H1 (cell line): ENCODE measurements at regions not wholly inside any gene's neighbourhood (a gene's known extent, or its start where the extent isn't known, plus 50 kb on each side); places are given as distances from the start of the nearest gene placed in this dataset.

Experiments used
- CTCF ChIA-PET: fragments of 300-600 bp; sonication (Branson Sonifier 250); formaldehyde crosslinking; loops from one replicate; lab custom pipeline; 2021; ENCODE audit not compliant: partially characterized antibody; lab: Charles Lee
- POLR2A ChIA-PET: fragments of 300-600 bp; sonication (Branson Sonifier 250); formaldehyde crosslinking; loops from one replicate; lab custom pipeline; 2021; ENCODE audit warnings: inconsistent platforms; ENCODE audit not compliant: partially characterized antibody; lab: Charles Lee
- DNase-seq, 2 experiments: peaks; one replicate each; pipeline versions ENCODE4 v3.0.0 to v3.0.0-alpha.2; 2010 to 2022; ENCODE audit warnings: low spot score in 2 of 2, low read depth in 1 of 2, mixed read lengths in 1 of 2
- FAIRE-seq: peaks from 2 replicates; lab custom pipeline; 2011; peaks lifted over from hg19 to GRCh38; lab: Jason Lieb, UNC
- H2AFZ ChIP-seq: 2 replicates; pipeline ENCODE4 v1.8.1; 2012; ENCODE audit warnings: low read length, inconsistent platforms
- H2AK5ac ChIP-seq: 2 replicates; pipeline ENCODE4 v1.6.1; 2013; ENCODE audit warnings: low read depth, low read length
- H2BK120ac ChIP-seq: replicated peaks from 2 replicates; pipeline ENCODE3; 2013; ENCODE audit warnings: low read depth, low read length, inconsistent platforms
- H2BK12ac ChIP-seq: 2 replicates; pipeline ENCODE4 v1.6.1; 2013; ENCODE audit warnings: low read depth, low read length
- H2BK15ac ChIP-seq: 2 replicates; pipeline ENCODE4 v1.6.1; 2013; ENCODE audit warnings: low read length
- H2BK20ac ChIP-seq: 2 replicates; pipeline ENCODE4 v1.6.1; 2013; ENCODE audit warnings: low read length
- H2BK5ac ChIP-seq: 2 replicates; pipeline ENCODE4 v1.6.1; 2013; ENCODE audit warnings: low read depth, low read length
- H3K14ac ChIP-seq: 2 replicates; pipeline ENCODE4 v1.6.1; 2013; ENCODE audit warnings: inconsistent platforms; ENCODE audit not compliant: insufficient read length
- H3K18ac ChIP-seq: 2 replicates; pipeline ENCODE4 v1.6.1; 2013; ENCODE audit warnings: low read length; ENCODE audit errors: extremely low read depth
- H3K23ac ChIP-seq: 2 replicates; pipeline ENCODE4 v1.6.1; 2013; ENCODE audit warnings: inconsistent platforms; ENCODE audit not compliant: insufficient read length
- H3K23me2 ChIP-seq: 2 replicates; pipeline ENCODE4 v1.6.1; 2013; ENCODE audit warnings: low read depth, low read length
- H3K27ac ChIP-seq: 2 replicates; pipeline ENCODE4 v1.6.1; 2011; ENCODE audit warnings: low read depth, low read length, inconsistent platforms
- H3K27me3 ChIP-seq, 4 experiments: replicated peaks in 1 of 4; 1 replicate in 1 of 4; 2 replicates in 3 of 4; pipeline versions ENCODE4 v1.6.1 to v1.8.1; 2011 to 2013; ENCODE audit warnings: low read length in 3 of 4, mild to moderate bottlenecking in 3 of 4, inconsistent platforms in 2 of 4, mixed read lengths in 2 of 4, moderate library complexity in 1 of 4; ENCODE audit not compliant: control insufficient read depth in 3 of 4, insufficient read depth in 3 of 4; ENCODE audit errors: extremely low read depth in 1 of 4
- H3K36me3 ChIP-seq, 4 experiments: 2 replicates each; pipeline versions ENCODE4 v1.6.1 to v1.8.1; 2011 to 2013; ENCODE audit warnings: mild to moderate bottlenecking in 4 of 4, low read length in 3 of 4, moderate library complexity in 2 of 4, control low read depth in 1 of 4, inconsistent platforms in 1 of 4; ENCODE audit not compliant: insufficient read depth in 4 of 4, control insufficient read depth in 2 of 4
- H3K4ac ChIP-seq: replicated peaks from 2 replicates; pipeline ENCODE3; 2013; ENCODE audit warnings: low read length, low read depth, mixed read lengths, inconsistent platforms; ENCODE audit not compliant: insufficient read length
- H3K4me1 ChIP-seq, 4 experiments: replicated peaks in 1 of 4; 1 replicate in 1 of 4; 2 replicates in 3 of 4; pipeline versions ENCODE4 v1.6.1 to v1.8.1; 2011 to 2013; ENCODE audit warnings: low read length in 3 of 4, inconsistent platforms in 2 of 4, mixed read lengths in 1 of 4; ENCODE audit not compliant: insufficient read depth in 4 of 4, control insufficient read depth in 3 of 4
- H3K4me2 ChIP-seq, 2 experiments: 2 replicates each; pipeline versions ENCODE4 v1.6.1 to v1.8.1; 2011 to 2013; ENCODE audit warnings: low read depth in 2 of 2, low read length in 2 of 2, control low read depth in 1 of 2, inconsistent platforms in 1 of 2, mild to moderate bottlenecking in 1 of 2; ENCODE audit not compliant: insufficient read depth in 1 of 2
- H3K4me3 ChIP-seq, 4 experiments: fragments of 200-600, 300-600 bp in 1 of 4; sonication (generic), shearing (Covaris generic), sonication (Bioruptor Twin) in 1 of 4; 2 replicates each; pipeline versions ENCODE4 v1.5.1 to v1.8.1; 2011 to 2016; ENCODE audit warnings: low read length in 4 of 4, low read depth in 3 of 4, control low read depth in 2 of 4, inconsistent platforms in 2 of 4, mild to moderate bottlenecking in 2 of 4, mixed read lengths in 1 of 4, moderate library complexity in 1 of 4; ENCODE audit not compliant: insufficient read depth in 2 of 4; ENCODE audit errors: extremely low read depth in 1 of 4
- H3K56ac ChIP-seq: replicated peaks from 2 replicates; pipeline ENCODE3; 2013; ENCODE audit warnings: low read depth, mild to moderate bottlenecking, mixed read lengths, low read length, inconsistent platforms; ENCODE audit not compliant: insufficient read length
- H3K79me1 ChIP-seq: 2 replicates; pipeline ENCODE4 v1.6.1; 2013; ENCODE audit warnings: low read depth, low read length, control low read depth
- H3K79me2 ChIP-seq, 2 experiments: 2 replicates each; pipeline versions ENCODE4 v1.6.1 to v1.8.1; 2012 to 2013; ENCODE audit warnings: low read length in 2 of 2, mild to moderate bottlenecking in 2 of 2, inconsistent platforms in 1 of 2; ENCODE audit not compliant: insufficient read depth in 2 of 2, control insufficient read depth in 1 of 2
- H3K9ac ChIP-seq, 4 experiments: replicated peaks in 1 of 4; 1 replicate in 1 of 4; 2 replicates in 3 of 4; pipeline versions ENCODE4 v1.6.1 to v1.8.1; 2011 to 2013; ENCODE audit warnings: low read depth in 3 of 4, low read length in 3 of 4, control low read depth in 2 of 4, mild to moderate bottlenecking in 2 of 4, moderate library complexity in 2 of 4, inconsistent platforms in 1 of 4; ENCODE audit errors: extremely low read depth in 1 of 4
- H3K9me3 ChIP-seq, 2 experiments: 2 replicates each; pipeline versions ENCODE4 v1.6.1 to v1.8.1; 2012 to 2013; ENCODE audit warnings: mild to moderate bottlenecking in 2 of 2, moderate library complexity in 2 of 2, control low read depth in 1 of 2, inconsistent platforms in 1 of 2, low read depth in 1 of 2, low read length in 1 of 2, mixed read lengths in 1 of 2; ENCODE audit not compliant: insufficient read depth in 2 of 2
- H4K20me1 ChIP-seq, 2 experiments: replicated peaks in 1 of 2; 2 replicates each; pipeline versions ENCODE3 to v1.8.1; 2011 to 2013; ENCODE audit warnings: inconsistent platforms in 2 of 2, low read length in 2 of 2, mild to moderate bottlenecking in 1 of 2; ENCODE audit not compliant: insufficient read depth in 2 of 2, control insufficient read depth in 1 of 2
- H4K5ac ChIP-seq: 2 replicates; pipeline ENCODE4 v1.6.1; 2013; ENCODE audit warnings: low read length, low read depth, mixed read lengths, inconsistent platforms; ENCODE audit not compliant: insufficient read length
- H4K8ac ChIP-seq: 2 replicates; pipeline ENCODE4 v1.8.0; 2013; ENCODE audit warnings: mild to moderate bottlenecking, moderate library complexity, low read length, inconsistent platforms; ENCODE audit not compliant: insufficient read depth; ENCODE audit errors: extremely low read depth
- H4K91ac ChIP-seq: replicated peaks from 2 replicates; pipeline ENCODE3; 2013; ENCODE audit warnings: low read length, mixed read lengths, inconsistent platforms; ENCODE audit not compliant: insufficient read length
- BACH1 ChIP-seq: IDR thresholded peaks from 2 replicates; pipeline ENCODE4 v1.6.1; 2012; ENCODE audit warnings: low read length, improper control_type of control experiment
- BRCA1 ChIP-seq: IDR thresholded peaks from 2 replicates; pipeline ENCODE4 v1.6.1; 2012; ENCODE audit warnings: low read depth, low read length, improper control_type of control experiment
- CHD2 ChIP-seq: IDR thresholded peaks from 2 replicates; pipeline ENCODE4 v1.6.1; 2012; ENCODE audit warnings: low read length, improper control_type of control experiment
- EGR1 ChIP-seq: IDR thresholded peaks from 2 replicates; pipeline ENCODE4 v1.6.1; 2011; ENCODE audit warnings: low read depth, low read length, borderline replicate concordance
- HDAC2 ChIP-seq, 2 experiments: fragments of 300-600 bp in 1 of 2; sonication (generic) in 1 of 2; IDR thresholded peaks; 2 replicates each; pipeline ENCODE4 v1.6.1; 2011 to 2012; ENCODE audit warnings: low read depth in 2 of 2, low read length in 2 of 2, mild to moderate bottlenecking in 2 of 2, moderate library complexity in 2 of 2, borderline replicate concordance in 1 of 2, inconsistent platforms in 1 of 2
- JUN ChIP-seq: IDR thresholded peaks from 2 replicates; pipeline ENCODE4 v1.6.1; 2011; ENCODE audit warnings: low read depth, mild to moderate bottlenecking, improper control_type of control experiment, low read length
- POU5F1 ChIP-seq: IDR thresholded peaks from 2 replicates; pipeline ENCODE4 v1.6.1; 2011; ENCODE audit warnings: low read depth, mild to moderate bottlenecking, low read length, moderate library complexity
- RBBP5 ChIP-seq: IDR thresholded peaks from 2 replicates; pipeline ENCODE4 v1.7.1; 2012; ENCODE audit warnings: low read depth, mild to moderate bottlenecking, inconsistent platforms, low read length, moderate library complexity, borderline replicate concordance
- RFX5 ChIP-seq: IDR thresholded peaks from 2 replicates; pipeline ENCODE4 v1.6.1; 2011; ENCODE audit warnings: low read depth, low read length, improper control_type of control experiment, borderline replicate concordance
- RXRA ChIP-seq: IDR thresholded peaks from 2 replicates; pipeline ENCODE4 v1.6.1; 2011; ENCODE audit warnings: low read depth, mild to moderate bottlenecking, low read length, moderate library complexity; ENCODE audit not compliant: insufficient read depth
- SAP30 ChIP-seq: fragments of 300-600 bp; sonication (generic); IDR thresholded peaks from 2 replicates; pipeline ENCODE4 v1.7.1; 2012; ENCODE audit warnings: low read length, moderate library complexity, mild to moderate bottlenecking, inconsistent platforms; ENCODE audit not compliant: insufficient read depth, insufficient replicate concordance
- SP4 ChIP-seq: IDR thresholded peaks from 2 replicates; pipeline ENCODE4 v1.6.1; 2012; ENCODE audit warnings: low read length, inconsistent platforms
- YY1 ChIP-seq: IDR thresholded peaks from 2 replicates; pipeline ENCODE4 v1.6.1; 2011; ENCODE audit warnings: low read depth, mild to moderate bottlenecking, low read length
- WGBS, 2 experiments: shearing (Covaris generic) in 1 of 2; methylation state at CpG; one replicate each; pipeline versions ENCODE4 v1.1.6 to v1.1.7; 2013 to 2015; ENCODE audit warnings: low lambda C conversion rate in 2 of 2, mixed read lengths in 2 of 2, inconsistent platforms in 1 of 2, low coverage in 1 of 2, missing lambda C conversion rate in 1 of 2; ENCODE audit not compliant: insufficient replicate concordance in 2 of 2, insufficient coverage in 1 of 2, insufficient read length in 1 of 2; ENCODE audit errors: extremely low coverage in 1 of 2, missing lambda C conversion rate in 1 of 2; 5-methylcytosine and 5-hydroxymethylcytosine counted together
- TF ChIP-seq, protein P1 (sequence below): IDR thresholded peaks from 2 replicates; pipeline ENCODE4 v1.6.1; 2011; ENCODE audit warnings: low read length, improper control_type of control experiment

DNA sequence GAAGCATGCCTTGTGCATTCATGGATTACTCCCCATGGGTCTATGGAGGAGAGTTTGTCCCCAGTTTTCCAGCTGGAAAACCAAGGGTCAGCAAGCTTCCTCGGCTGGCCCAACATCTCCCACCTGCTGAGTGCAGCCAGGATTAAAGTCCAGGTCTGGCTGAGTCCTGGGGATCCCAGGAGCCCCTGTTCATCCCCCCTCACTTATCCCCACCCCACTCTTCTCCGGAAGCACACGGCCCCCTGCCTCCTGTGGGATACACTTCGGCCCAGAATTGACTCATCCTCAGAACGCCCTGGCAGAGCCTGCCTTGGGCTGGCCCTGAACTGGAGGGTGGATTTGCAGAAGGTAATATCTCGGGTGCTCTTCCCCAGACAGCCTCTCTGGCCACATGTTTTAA, 276.1 kb downstream of the NPHP4 start:
- H3K4me2 ChIP-seq: no peak overlapping the region
- no peak overlapping the region for H2BK120ac ChIP-seq
- no peak overlapping the region for H3K27ac ChIP-seq
- H3K36me3 ChIP-seq: no peaks in the 10 kb centered on the region
- H2AFZ ChIP-seq: no peak overlapping the region
- CTCF ChIA-PET: interaction anchor here (0.6 to 8.8 kb wide), 9 partner anchors 8 to 201 kb away, joined by 3 to 40 read pairs (median 4); no protein-coding TSS in a partner anchor
- no peak overlapping the region for H3K4ac ChIP-seq
- H3K23ac ChIP-seq: no peak overlapping the region
- H4K5ac ChIP-seq: no peak overlapping the region
- no peak overlapping the region for H2BK15ac ChIP-seq
- no peak overlapping the region for H4K8ac ChIP-seq
- H3K14ac ChIP-seq: no peak overlapping the region
- POLR2A ChIA-PET: interaction anchor here (1.5 kb wide), 1 partner anchor 36 kb away, joined by 4 read pairs; no protein-coding TSS in a partner anchor
- H2AK5ac ChIP-seq: no peak overlapping the region
- H3K9me3 ChIP-seq: peaks cover 6 to 9% of the 10 kb centered on the region in 2 experiments; a peak in 2 of 4 replicates
- H3K79me1 ChIP-seq: no peaks in the 10 kb centered on the region
- H3K56ac ChIP-seq: no peak overlapping the region
- no peak overlapping the region for H2BK5ac ChIP-seq
- no peaks in the 10 kb centered on the region for H4K20me1 ChIP-seq
- DNase-seq: no peak
- no peak overlapping the region for H4K91ac ChIP-seq
- no peak overlapping the region; the same call in 1 of the 2 replicates for H2BK12ac ChIP-seq
- peaks cover 0 to 2% (median 0%) of the 10 kb centered on the region in 4 experiments; a peak in 3 of 7 replicates for H3K27me3 ChIP-seq
- H3K79me2 ChIP-seq: no peaks in the 10 kb centered on the region
- H3K4me1 ChIP-seq: peaks cover 3 to 18% (median 13%) of the 10 kb centered on the region in 4 experiments
- FAIRE-seq: no peak
- no peak overlapping the region for H3K4me3 ChIP-seq
- WGBS, 2 experiments: 90% methylated on average over 6 of the region's 6 CpGs; no CpG with 5 or more reads in 1 of the 2 experiments
- no peak overlapping the region for H2BK20ac ChIP-seq
- H3K23me2 ChIP-seq: no peaks in the 10 kb centered on the region
- H3K18ac ChIP-seq: no peak overlapping the region
- H3K9ac ChIP-seq: no peak overlapping the region
- no peak for TF ChIP-seq RBBP5
- no peak for TF ChIP-seq RXRA
- TF ChIP-seq SAP30: no peak
- no peak for TF ChIP-seq HDAC2 (IDR thresholded peaks at IDR 0.05; ENCODE audit: borderline replicate concordance in 1 of 2, low read depth in 2 of 2, low read length in 2 of 2)
- TF ChIP-seq, protein P1, sequence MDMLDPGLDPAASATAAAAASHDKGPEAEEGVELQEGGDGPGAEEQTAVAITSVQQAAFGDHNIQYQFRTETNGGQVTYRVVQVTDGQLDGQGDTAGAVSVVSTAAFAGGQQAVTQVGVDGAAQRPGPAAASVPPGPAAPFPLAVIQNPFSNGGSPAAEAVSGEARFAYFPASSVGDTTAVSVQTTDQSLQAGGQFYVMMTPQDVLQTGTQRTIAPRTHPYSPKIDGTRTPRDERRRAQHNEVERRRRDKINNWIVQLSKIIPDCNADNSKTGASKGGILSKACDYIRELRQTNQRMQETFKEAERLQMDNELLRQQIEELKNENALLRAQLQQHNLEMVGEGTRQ: no peak
- TF ChIP-seq CHD2: no peak
- no peak for TF ChIP-seq BACH1
- no peak for TF ChIP-seq BRCA1
- no peak for TF ChIP-seq JUN
- no peak for TF ChIP-seq YY1
- no peak for TF ChIP-seq RFX5
- no peak for TF ChIP-seq EGR1
- TF ChIP-seq POU5F1: no peak
- no peak for TF ChIP-seq SP4
